Fibroblast of mammary gland (primary cell): ENCODE measurements at regions not wholly inside any gene's neighbourhood (a gene's known extent, or its start where the extent isn't known, plus 50 kb on each side); places are given as distances from the start of the nearest gene placed in this dataset.
A peak's percentile ranks its signal among the peaks of the same experiment; 100 is the strongest.

Experiments
- DNase-seq: peaks from one replicate; pipeline ENCODE4 v3.0.0-alpha.2; 2010; ENCODE audit warnings: low read depth
- H3K4me3 ChIP-seq: 2 replicates; pipeline ENCODE4 v1.5.1; 2011; ENCODE audit warnings: low read depth, mild to moderate bottlenecking, low read length, moderate library complexity; ENCODE audit not compliant: control insufficient read depth
- CTCF ChIP-seq: conservative IDR thresholded peaks from 2 replicates; pipeline ENCODE4 v1.5.1; 2011; ENCODE audit warnings: low read depth, low read length, inconsistent platforms; ENCODE audit not compliant: control insufficient read depth, insufficient read depth

GRCh38 chr5:71910741-71911140 is 191.7 kb downstream of the CARTPT start:
- DNase-seq = no peak
- TF ChIP-seq CTCF = no peak
- no peak overlapping the region for H3K4me3 ChIP-seq

- DNase-seq = no peak
- H3K4me3 ChIP-seq = no peak overlapping the region
- no peak for TF ChIP-seq CTCF
Measured at GRCh38 chr5:71912021-71912420, 192.9 kb downstream of the CARTPT start.

- no peak overlapping the region for H3K4me3 ChIP-seq
- DNase-seq = no peak
- TF ChIP-seq CTCF = no peak
Measured at GRCh38 chr5:71914281-71914680, 193.0 kb upstream of the MAP1B start.

GRCh38 chr5:71922584-71923106 is 184.6 kb upstream of the MAP1B start:
- peak; percentile 3 for TF ChIP-seq CTCF
- peak; percentile 45 for DNase-seq
- H3K4me3 ChIP-seq = no peak overlapping the region

GRCh38 chr5:71923755-71924154 is 183.5 kb upstream of the MAP1B start:
- TF ChIP-seq CTCF = no peak
- no peak for DNase-seq
- H3K4me3 ChIP-seq = no peak overlapping the region

- no peak for TF ChIP-seq CTCF
- DNase-seq = no peak
- no peak overlapping the region for H3K4me3 ChIP-seq
Measured at GRCh38 chr5:71924325-71924724, 182.9 kb upstream of the MAP1B start.

GRCh38 chr5:71924980-71925379 is 182.3 kb upstream of the MAP1B start:
- no peak overlapping the region for H3K4me3 ChIP-seq
- TF ChIP-seq CTCF = no peak
- peak; percentile 40 for DNase-seq
